IPS-NIHi11 (cell line): ENCODE measurements at regions not wholly inside any gene's neighbourhood (a gene's known extent, or its start where the extent isn't known, plus 50 kb on each side); places are given as distances from the start of the nearest gene placed in this dataset.

Source experiments
- DNase-seq: peaks from one replicate; pipeline ENCODE4 v3.0.0; 2012; ENCODE audit warnings: mixed read lengths, low spot score

DNA sequence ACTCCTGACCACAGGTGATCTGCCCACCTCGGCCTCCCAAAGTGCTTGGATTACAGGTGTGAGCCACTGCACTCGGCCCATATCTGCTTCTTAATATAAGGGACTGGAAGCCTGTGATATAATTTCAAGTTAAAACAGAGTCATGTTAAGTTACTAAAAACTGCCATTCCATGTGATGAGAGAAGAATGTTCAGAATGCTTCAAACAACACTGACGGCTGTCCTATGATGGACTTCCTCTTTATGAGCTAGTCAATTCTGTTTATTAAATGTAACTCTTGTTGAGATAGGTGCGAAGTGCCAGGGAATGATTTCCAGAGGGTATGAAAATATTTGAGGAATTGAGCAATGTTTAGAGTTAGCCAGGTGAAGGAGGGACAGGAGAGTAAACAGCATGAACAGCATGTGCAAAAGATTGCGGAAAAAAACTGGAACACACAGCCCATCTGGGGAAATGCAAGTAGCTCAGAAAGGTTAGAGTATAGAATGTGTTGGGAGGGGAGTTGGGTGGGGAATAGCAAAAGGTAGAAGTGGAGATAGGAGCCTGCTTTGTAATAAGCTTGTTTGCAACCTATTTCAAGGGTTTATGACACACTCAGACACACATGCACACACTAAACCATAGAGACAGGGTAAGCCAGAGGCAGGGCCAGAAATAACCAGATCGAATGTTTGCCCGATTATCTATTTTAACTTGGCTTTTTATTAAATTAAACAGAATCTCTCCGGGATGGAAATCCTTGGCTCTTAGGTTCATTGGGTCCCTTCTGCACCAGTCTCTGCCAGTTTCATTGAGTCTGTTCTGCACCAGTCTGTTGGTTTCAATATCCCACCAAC, 135.6 kb upstream of the COX10 start:
- no peak for DNase-seq

DNA sequence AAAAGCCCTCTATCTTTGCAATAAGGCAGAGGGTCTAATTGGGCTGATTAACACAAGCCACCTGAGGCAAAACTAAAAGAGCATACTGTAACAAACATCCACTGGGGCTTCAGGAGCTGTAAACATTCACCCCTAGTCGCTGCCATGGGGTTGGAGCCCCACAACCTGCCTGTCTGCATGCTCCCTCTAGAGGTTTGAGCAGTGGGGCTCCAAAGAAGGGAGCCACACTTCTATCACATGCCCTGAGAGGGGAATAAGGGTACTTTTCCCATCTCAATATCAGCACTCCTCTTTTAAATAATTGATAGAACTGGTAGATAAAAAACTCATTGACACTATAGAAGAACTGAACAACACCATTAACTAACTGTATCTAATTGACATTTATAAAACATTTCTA, 130.1 kb upstream of the COX10 start:
- no peak for DNase-seq

DNA sequence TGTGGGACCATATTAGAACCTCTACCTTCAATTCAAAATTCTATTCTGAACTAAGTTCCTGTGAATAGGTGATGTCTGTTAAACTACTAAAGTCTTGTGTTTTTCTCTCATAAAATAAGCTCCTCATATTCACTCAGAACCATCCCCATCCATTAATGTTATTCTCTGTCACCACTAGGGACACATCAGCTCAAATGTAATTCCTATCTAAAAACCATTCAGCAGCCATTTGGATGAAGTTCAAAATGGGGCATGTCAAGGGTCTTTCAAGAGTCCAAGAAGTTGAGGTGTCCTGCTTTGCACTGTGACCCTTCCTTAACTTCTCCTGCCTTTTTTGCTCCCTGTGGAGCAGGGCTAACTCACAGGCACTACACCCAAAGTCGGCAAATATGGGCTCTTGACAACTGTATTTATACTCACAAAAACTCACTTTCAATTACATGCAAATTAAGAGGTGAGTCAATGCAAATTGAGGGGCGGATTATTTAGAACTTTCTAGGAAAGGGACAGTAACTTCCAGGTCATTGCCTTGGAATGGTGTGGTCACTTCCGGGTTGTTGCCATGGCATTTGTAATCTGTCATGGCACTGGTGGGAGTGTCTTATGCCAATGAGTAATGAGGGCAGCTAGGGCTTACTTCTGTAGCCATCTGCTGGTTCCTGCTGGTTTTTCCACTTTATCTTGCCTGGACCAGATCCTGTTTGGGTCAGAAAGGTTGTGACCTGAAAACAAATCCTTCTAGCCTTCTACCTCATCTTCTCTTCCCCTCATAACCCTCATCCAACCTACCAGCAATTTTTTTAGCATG, 128.2 kb upstream of the COX10 start:
- DNase-seq: no peak

DNA sequence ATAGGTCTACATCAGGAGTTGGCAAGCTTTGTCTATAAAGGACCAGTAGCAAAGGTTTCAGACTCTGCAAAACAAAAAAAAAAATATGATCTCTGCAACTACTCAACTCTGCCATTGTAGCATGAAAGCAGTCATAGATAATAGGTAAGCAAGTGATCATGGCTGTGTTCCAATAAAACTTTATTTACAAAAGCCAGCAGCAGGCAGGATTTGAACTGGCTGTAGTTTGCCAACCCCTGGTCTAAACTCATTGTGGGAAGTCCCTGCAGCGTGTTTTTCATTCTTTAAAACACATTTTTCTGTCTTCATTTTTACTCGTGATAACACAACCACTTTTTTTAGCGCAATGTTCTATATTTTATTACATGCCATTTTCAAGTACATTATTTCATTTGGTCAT, 127.5 kb upstream of the COX10 start:
- DNase-seq: no peak

DNA sequence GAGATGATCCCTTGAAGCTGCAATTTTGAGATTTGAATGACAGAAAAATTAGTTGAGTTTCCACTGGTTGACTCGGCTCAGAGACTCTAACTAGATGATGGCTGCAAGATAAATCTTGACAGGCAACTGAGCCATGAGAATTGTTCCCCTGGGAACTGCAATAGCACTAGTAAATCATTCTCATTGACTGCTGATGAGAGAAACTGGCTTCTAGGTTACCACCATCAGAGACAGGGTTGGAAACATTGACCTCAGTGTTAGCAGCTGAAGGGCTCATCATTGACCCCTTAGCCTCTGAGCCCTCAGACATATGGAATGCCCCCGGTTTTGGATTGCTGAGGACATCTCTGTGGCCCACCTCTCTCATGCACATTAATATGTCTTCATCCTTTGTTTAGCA, 125.4 kb upstream of the COX10 start:
- DNase-seq: no peak

DNA sequence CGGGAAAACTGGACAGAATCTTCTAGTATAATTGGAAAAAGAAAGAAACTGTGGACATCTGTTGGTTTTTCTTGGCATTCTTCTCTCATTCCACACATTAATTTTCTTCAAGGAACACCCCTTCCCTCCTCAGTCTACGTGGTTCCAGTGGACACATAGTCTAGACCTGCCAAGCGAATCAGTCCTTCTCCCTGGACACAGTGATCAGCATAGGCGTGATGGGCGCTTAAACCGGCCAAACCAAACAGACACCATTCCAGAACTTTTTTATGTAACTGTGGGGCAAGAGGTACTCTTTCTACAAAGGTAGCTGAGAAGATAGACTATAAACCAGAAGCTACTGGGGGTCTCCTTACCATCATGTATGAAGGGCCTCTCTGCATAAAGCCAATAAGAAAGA, 121.8 kb upstream of the COX10 start:
- DNase-seq: no peak

DNA sequence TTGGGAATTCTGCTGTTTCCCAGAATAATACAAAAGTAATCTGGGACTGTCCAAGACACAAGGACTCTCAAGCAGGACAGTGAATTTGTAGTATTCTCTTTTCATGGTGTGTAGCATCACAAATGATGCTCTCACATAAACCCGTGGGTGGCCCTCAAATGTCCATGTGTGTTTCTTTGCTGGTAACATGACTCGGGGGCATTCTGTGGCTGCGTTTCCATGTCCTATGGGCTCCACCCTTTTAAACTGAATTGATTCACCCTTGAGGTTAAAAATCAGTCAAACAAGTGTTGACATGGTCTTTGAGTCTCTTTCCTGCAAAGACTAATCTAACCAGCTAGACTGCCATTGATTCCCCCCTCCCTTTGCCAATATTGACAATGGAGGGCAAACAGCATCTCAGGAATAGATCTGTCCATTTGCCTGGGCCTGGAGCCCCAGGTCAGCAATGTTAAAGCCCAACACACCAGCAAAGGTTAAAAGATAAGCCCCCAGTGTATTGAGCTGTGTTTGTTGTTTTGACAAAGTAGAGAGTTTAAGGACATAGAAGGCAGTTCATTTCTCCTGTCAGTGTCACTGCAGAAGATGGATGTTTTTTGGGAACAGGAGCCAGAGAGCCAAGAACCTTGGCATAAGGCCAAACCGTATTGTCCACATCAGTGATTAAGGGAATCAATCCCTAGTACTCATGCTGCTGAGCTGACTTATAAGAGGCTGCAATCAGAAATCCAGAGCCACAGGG, 117.1 kb upstream of the COX10 start:
- no peak for DNase-seq

DNA sequence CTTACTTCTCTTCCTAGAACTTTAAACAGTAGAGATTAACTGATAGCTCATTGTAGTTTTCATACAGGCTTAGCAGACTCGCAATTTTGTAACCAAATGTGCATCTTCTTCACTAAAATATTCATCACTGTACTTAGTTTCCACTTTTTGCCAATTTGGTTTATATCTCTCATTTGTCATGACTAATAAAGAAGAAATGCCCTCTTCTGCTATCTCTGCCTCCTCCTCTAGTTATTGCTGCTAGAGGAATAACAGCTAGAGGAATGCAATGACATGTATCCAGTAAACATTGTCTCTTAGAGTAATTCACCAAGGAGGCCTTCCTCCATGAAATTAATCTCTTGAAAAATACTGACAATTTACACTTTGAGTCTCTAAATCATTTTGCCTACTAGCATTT, 115.5 kb upstream of the COX10 start:
- DNase-seq: no peak

DNA sequence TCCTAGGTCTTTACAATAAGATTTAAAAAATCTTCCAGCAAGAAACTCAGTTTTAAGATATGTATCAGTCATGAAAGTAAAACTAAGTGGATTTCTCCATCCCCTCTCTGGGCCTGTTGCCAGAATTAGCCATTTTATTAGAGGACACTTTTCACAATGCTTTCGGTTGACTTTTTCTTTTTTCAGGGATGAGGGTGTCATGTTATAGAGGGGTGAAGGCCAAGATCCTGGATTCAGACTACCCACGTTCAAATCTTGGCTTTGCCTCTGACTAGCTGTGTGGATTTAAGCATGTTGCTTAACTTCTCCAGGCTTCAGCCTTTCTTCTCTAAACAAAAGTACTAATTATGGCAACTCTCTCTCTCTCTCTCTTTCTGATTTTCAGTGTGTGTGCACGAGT, 111.7 kb upstream of the COX10 start:
- DNase-seq: no peak

DNA sequence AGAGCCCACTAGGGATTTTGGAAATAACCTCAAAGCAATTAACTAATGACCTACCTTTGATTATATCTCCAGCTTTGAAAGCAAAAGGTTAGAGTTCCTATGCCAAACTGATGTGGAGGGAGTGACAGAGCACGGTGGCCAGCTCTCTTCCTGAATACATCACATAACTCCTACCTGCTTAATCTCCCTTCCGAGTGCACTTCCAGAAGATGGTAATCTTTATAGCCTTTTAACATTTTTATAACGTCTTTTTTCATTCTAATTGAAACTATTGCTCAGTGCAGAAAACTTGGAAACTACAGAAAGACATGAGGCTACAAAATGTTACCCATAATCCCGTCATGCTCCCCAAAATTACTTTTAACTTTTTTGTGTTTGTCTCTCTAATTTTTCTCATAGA, 110.5 kb upstream of the COX10 start:
- no peak for DNase-seq

DNA sequence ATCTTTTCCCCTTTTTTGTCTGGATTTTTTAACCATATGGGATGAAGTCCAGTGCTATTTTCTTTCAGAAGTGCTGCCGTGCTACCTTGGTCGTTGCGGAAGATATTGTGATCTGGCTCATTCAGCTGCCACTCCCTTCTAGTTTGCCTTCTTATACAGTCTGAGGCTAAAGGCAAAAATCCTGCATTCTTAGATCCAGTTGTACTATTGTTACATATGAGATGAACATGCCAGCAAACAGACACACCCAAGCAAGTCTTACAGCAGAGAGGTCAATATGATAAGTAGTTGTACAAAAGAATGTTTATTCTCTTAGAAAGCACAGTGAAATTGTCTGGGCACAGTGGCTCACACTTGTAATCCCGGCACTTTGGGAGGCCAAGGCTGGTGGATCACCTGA, 108.0 kb upstream of the COX10 start:
- DNase-seq: no peak

DNA sequence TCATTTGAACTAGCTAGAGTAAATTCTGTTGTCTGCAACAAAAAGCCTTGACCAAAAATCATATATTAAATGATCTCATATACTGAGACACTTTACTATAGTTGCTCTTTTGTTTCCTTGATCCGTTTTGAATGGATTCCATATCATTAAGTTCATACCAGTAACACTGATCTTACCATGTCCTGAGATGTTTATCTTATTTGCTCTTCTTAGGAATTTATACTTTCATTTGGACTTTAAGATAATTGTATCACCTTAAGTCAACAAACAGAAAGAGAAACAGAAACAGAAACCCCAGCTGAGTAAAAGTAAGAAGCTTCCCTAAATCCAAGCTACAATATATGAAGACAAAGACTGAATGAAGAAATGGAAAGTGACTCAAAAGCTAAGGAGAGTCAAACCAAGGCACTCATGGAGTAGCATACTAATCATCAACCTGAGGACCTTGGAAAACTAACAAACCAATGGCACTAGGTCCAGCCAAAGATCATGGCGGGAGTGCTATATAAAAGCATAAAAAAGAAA, 106.5 kb upstream of the COX10 start:
- no peak for DNase-seq

DNA sequence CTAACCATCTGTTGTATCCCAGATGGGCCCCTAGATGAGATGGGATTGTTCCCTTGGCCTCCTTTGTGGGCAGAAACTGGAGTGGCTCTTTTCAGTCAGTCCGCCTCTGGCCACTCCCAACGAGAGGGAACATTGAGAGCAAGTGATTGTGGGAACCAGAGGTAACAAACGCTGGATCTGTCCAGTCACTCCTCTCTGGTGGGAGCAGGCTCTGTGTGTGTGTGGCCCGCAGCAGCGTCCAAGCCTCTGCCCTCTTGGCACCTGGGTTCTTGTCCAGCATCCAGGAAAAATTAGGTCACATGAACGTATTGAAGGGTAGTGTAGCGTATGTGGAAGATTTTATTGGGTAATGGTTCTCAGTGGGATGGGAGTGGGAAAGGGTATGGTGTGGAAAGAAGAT, 101.9 kb upstream of the COX10 start:
- no peak for DNase-seq

DNA sequence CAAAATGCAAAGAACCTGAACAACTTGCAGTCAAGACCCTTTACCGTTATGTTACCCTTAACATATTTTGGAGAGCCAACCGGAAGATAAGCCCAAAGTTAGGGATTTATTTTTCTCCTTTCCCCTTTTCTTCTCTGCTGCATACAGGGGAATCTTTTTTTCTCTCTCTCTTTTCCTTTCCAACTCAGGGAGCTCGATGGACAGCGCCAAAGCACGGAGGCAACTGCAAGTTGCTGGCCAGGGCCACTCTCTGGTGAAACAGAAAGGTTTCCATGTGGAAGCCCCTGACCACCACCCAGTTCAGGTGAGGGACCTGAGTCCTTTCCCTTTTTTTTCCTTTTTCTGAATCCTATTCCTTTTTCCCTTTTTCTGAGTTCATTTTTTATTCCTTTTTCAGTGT, 98.8 kb upstream of the COX10 start:
- DNase-seq: no peak

DNA sequence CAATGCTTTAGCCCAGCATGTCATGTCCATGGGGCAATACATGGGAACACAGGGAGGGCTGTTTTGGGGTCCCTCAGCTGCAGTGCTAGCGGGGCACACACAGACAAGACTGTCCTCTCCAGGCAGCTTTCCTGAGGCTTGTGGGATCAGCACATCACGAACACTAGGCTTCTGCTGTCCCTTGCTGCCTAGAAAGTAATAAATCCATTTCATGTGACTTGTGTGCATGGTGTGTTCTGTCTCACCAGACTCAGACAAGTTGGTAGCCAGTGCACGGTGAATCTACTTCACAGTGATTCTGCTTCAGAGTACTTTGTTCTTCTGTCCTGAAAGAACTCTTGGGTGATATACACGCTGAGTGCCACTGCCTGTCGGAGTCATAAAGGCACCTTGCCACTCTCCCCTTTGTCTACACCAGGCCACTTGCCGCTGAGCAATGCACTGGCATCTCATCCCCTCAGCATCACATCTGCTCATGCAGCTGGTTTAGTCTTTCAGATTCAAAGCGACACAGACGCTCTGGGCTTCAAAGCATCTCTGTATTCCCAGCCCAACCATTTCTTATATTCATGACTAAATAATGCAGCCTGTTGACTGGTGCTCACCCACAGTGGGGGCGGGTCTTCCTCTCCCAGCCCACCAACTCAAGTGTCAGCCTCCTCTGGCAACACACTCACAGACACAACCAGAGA, 95.2 kb upstream of the COX10 start:
- no peak for DNase-seq

DNA sequence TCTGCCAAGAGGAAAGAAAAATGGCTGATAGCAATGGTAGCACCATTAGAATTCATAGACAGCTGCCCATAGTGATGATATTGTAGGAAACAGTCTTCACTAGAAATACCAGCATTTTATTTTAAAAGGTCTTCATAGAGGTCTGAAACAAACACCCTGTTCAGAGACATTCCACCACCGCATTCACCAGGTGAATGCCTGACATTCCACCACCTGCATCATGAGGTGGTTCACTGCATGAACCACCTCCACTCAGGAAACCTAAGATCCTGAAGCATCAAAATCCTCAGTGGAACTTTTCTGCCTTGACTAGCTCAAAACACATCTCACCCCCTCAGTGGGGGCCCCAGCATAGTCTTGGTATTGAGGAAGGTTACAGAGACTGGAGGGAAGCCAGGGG, 91.5 kb upstream of the COX10 start:
- DNase-seq: no peak

DNA sequence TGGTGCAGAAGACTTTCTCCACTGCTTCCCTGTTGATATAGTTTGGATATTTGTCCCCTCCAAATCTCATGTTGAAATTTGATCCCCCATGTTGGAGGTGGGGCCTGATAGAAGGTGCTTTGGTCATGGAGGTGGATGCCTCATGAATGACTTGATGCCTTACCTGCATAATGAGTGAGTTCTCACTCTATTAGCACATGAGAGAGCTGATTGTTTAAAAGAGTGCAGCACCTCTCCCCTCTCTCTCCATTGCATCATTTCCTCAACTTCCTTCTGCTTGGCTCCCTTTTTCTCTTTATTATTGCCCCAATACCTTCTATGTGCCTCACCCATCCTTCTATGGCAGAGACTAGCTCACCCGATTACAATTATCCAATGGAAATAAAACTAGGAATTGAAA, 90.8 kb upstream of the COX10 start:
- DNase-seq: no peak

DNA sequence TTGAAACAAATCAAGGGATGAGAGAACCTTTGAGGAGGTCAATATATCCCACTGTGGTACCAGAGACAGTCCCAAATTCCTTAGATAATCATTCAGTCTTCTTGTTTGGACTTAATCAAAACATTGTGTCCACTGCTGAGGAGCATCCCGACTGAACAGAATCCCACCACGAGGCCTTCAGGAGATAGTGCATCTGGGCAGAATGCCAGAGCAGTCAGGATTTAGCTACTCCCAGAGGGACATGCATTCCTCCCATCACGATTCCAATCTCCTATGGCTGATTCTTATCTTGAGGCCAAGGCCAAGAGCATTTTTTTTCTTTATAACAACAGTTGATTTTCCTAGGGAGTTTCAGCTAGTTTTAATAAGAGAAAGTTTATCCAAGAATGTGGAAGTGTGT, 87.4 kb upstream of the COX10 start:
- no peak for DNase-seq

DNA sequence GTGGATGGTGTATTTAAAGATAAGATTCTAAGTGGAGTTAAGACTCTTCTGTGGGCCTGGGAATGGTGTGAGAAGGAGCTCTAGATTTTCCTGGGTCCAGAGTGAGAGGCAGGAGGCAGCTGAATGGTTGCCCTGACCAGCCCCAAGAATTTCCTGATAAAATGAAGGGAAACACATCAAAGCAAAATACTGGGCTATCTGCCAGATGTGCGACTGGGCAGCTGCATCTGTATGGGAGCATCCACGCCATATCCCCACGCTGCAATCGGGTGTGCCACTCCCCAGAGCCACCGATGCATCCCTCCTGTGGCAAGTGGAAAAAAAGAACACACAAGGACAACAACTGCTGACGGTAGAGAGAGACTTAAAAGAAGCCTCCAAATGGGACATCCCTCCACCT, 84.3 kb upstream of the COX10 start:
- DNase-seq: no peak

DNA sequence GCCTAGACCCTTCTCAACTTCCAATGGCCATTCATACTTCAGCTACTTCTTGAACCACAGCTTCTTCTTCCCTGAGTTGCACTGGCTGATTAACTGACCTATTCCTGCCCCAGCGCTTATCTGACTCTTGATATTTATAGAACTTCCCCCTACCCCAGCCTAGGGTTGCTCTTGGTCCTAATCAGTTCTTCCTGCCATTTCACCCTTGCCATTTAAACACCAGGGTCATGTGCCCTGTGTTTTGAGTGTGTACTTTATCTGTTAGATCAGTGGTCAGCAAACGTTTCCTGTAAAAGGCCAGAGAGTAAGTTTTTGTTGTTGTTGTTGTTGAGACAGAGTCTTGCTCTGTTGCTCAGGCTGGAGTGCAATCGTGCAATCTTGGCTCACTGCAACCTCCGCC, 82.4 kb upstream of the COX10 start:
- no peak for DNase-seq

DNA sequence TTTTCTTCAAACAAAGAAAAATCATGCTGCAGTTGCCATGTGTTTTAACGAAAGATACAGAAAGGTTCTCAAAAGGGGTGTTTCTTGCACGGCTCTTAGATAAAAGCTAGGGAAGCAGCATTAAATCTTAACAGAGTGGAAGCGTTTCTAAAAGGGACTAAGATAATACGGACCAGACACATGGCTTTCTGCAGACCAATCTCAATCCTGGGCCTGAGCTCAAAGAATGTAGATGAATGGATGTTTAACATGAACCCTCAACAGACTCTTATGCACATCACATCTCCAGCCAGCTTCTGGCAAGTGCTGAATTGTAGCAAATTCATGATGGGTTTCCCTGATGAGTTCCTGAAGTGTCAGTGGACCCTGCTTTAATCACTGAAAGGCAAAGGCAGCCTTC, 80.2 kb upstream of the COX10 start:
- DNase-seq: no peak

DNA sequence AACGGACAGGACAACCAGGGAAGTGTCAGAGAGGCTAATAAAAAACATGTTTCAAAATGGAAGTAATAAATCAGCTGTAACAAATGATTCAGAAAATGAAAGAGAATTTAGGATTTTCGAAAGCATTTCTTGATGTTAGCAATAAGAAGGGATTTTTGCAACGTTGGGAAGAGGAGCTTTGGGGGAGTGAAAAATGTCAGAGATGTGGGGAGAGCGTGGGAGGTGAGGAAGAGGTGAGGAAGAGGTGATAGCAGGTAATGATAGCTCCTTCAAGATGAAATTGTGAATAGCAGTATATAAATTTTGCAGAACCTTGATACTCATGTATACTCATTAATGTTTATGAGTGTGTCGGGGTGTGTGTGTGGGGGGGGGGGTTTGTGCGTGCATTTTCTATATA, 76.2 kb upstream of the COX10 start:
- DNase-seq: no peak
